Neuron (in vitro differentiated cells): ENCODE measurements at regions not wholly inside any gene's neighbourhood (a gene's known extent, or its start where the extent isn't known, plus 50 kb on each side); places are given as distances from the start of the nearest gene placed in this dataset.

Source experiments
- H2AFZ ChIP-seq: one replicate; pipeline ENCODE4 v1.6.1; 2013; ENCODE audit warnings: low read depth, mild to moderate bottlenecking, inconsistent platforms, low read length, moderate library complexity
- H3K27me3 ChIP-seq: one replicate; pipeline ENCODE4 v1.6.1; 2013; ENCODE audit warnings: low read length; ENCODE audit not compliant: insufficient read depth
- H3K36me3 ChIP-seq: one replicate; pipeline ENCODE4 v1.6.1; 2013; ENCODE audit warnings: low read length; ENCODE audit not compliant: insufficient read depth
- H3K4me1 ChIP-seq: one replicate; pipeline ENCODE4 v1.6.1; 2013; ENCODE audit warnings: low read length; ENCODE audit not compliant: insufficient read depth
- H3K4me3 ChIP-seq: 2 replicates; pipeline ENCODE4 v1.5.1; 2013; ENCODE audit warnings: mild to moderate bottlenecking, low read length, moderate library complexity
- H3K9me3 ChIP-seq: one replicate; pipeline ENCODE4 v1.6.1; 2013; ENCODE audit warnings: low read length

GRCh38 chrX:39473812-39474211, 623.9 kb downstream of the BCOR start:
- Histone ChIP-seq H3K27me3 (peaks cover 3% of the 10 kb centered on the region), H3K9me3 (no peaks in the 10 kb centered on the region), H2AFZ (no peak overlapping the region), H3K4me1 (peaks cover 7% of the 10 kb centered on the region), H3K4me3 (no peak overlapping the region), H3K36me3 (no peaks in the 10 kb centered on the region)

GRCh38 chrX:39475372-39475771, 622.4 kb downstream of the BCOR start:
- H3K4me3 ChIP-seq, result no peak overlapping the region
- H3K9me3 ChIP-seq, result no peaks in the 10 kb centered on the region
- H3K36me3 ChIP-seq, result no peaks in the 10 kb centered on the region
- H3K4me1 ChIP-seq, result peaks cover 7% of the 10 kb centered on the region
- H3K27me3 ChIP-seq, result peaks cover 3% of the 10 kb centered on the region
- H2AFZ ChIP-seq, result no peak overlapping the region

- Histone ChIP-seq H3K9me3 (no peaks in the 10 kb centered on the region), H2AFZ (no peak overlapping the region), H3K4me1 (peaks cover 7% of the 10 kb centered on the region), H3K4me3 (no peak overlapping the region), H3K36me3 (no peaks in the 10 kb centered on the region), H3K27me3 (peaks cover 3% of the 10 kb centered on the region)
These were observed 621.1 kb downstream of the BCOR start for GRCh38 chrX:39476604-39477021.

- Histone ChIP-seq H3K4me3 (no peak overlapping the region), H3K4me1 (peaks cover 7% of the 10 kb centered on the region), H2AFZ (no peak overlapping the region), H3K27me3 (peaks cover 3% of the 10 kb centered on the region), H3K9me3 (no peaks in the 10 kb centered on the region), H3K36me3 (no peaks in the 10 kb centered on the region)
These were observed 620.6 kb downstream of the BCOR start for GRCh38 chrX:39477031-39477761.

- H3K9me3 ChIP-seq, result no peaks in the 10 kb centered on the region
- H3K4me3 ChIP-seq, result no peak overlapping the region
- no peak overlapping the region for H2AFZ ChIP-seq
- H3K4me1 ChIP-seq, result peaks cover 7% of the 10 kb centered on the region
- H3K36me3 ChIP-seq, result no peaks in the 10 kb centered on the region
- H3K27me3 ChIP-seq, result peaks cover 5% of the 10 kb centered on the region
These were observed 620.0 kb downstream of the BCOR start for GRCh38 chrX:39477762-39478120.

- no peaks in the 10 kb centered on the region for H3K9me3 ChIP-seq
- peaks cover 7% of the 10 kb centered on the region for H3K4me1 ChIP-seq
- H3K27me3 ChIP-seq, result peaks cover 5% of the 10 kb centered on the region
- no peak overlapping the region for H3K4me3 ChIP-seq
- no peaks in the 10 kb centered on the region for H3K36me3 ChIP-seq
- H2AFZ ChIP-seq, result no peak overlapping the region
These were observed 617.9 kb downstream of the BCOR start for GRCh38 chrX:39479856-39480255.

- H2AFZ ChIP-seq, result no peak overlapping the region
- peaks cover 4% of the 10 kb centered on the region for H3K27me3 ChIP-seq
- no peaks in the 10 kb centered on the region for H3K9me3 ChIP-seq
- no peak overlapping the region for H3K4me3 ChIP-seq
- no peaks in the 10 kb centered on the region for H3K36me3 ChIP-seq
- H3K4me1 ChIP-seq, result peaks cover 7% of the 10 kb centered on the region
These were observed 616.8 kb downstream of the BCOR start for GRCh38 chrX:39480963-39481362.

GRCh38 chrX:39481621-39482020, 616.1 kb downstream of the BCOR start:
- Histone ChIP-seq H2AFZ (no peak overlapping the region), H3K4me1 (peaks cover 7% of the 10 kb centered on the region), H3K27me3 (peaks cover 5% of the 10 kb centered on the region), H3K4me3 (no peak overlapping the region), H3K9me3 (no peaks in the 10 kb centered on the region), H3K36me3 (no peaks in the 10 kb centered on the region)

- H3K36me3 ChIP-seq, result no peaks in the 10 kb centered on the region
- H3K27me3 ChIP-seq, result peaks cover 5% of the 10 kb centered on the region
- no peaks in the 10 kb centered on the region for H3K9me3 ChIP-seq
These were observed 613.3 kb downstream of the BCOR start for GRCh38 chrX:39484159-39485068.

GRCh38 chrX:39487166-39487968, 610.4 kb downstream of the BCOR start:
- Histone ChIP-seq H3K4me3 (no peak overlapping the region), H3K27me3 (peaks cover 6% of the 10 kb centered on the region), H3K4me1 (no peaks in the 10 kb centered on the region), H3K36me3 (no peaks in the 10 kb centered on the region), H2AFZ (no peak overlapping the region), H3K9me3 (no peaks in the 10 kb centered on the region)

More at GRCh38 chrX:39484159-39485068, 613.3 kb downstream of the BCOR start:
- no peak overlapping the region for H2AFZ ChIP-seq
- no peak overlapping the region for H3K4me3 ChIP-seq
- H3K4me1 ChIP-seq, result no peaks in the 10 kb centered on the region

GRCh38 chrX:39487969-39488330, 609.8 kb downstream of the BCOR start:
- Histone ChIP-seq H2AFZ (no peak overlapping the region), H3K4me3 (no peak overlapping the region), H3K27me3 (peaks cover 5% of the 10 kb centered on the region), H3K9me3 (no peaks in the 10 kb centered on the region), H3K36me3 (no peaks in the 10 kb centered on the region), H3K4me1 (no peaks in the 10 kb centered on the region)

GRCh38 chrX:39491548-39492297, 606.0 kb downstream of the BCOR start:
- peaks cover 5% of the 10 kb centered on the region for H3K27me3 ChIP-seq
- no peaks in the 10 kb centered on the region for H3K36me3 ChIP-seq
- H3K4me3 ChIP-seq, result no peak overlapping the region
- H3K9me3 ChIP-seq, result no peaks in the 10 kb centered on the region
- H2AFZ ChIP-seq, result no peak overlapping the region
- no peaks in the 10 kb centered on the region for H3K4me1 ChIP-seq
